Heart left ventricle (tissue), 16 donors: ENCODE measurements at regions not wholly inside any gene's neighbourhood (a gene's known extent, or its start where the extent isn't known, plus 50 kb on each side); places are given as distances from the start of the nearest gene placed in this dataset.

Source experiments
- ATAC-seq, 4 donors: fragments of 200-7000 bp; cut with Tn5 transposase; one replicate each; pipeline ENCODE4 v1.9.1; 2020 to 2022; ENCODE audit warnings: moderate library complexity in 4 of 4, mild to moderate bottlenecking in 3 of 4, moderate number of reproducible peaks in 1 of 4
- DNase-seq, 5 donors: peaks; one replicate each; pipeline ENCODE4 v3.0.0-alpha.2; 2020
- H3K27ac ChIP-seq, 12 donors: fragments of 200-600 bp; sonication (generic) in 4 of 12; one replicate each; pipeline versions ENCODE4 v1.5.0 to v1.8.0; 2016 to 2022; ENCODE audit warnings: mild to moderate bottlenecking in 2 of 12
- H3K27me3 ChIP-seq, 9 donors: fragments of 200-600 bp; sonication (generic) in 2 of 9; one replicate each; pipeline versions ENCODE4 v1.5.1 to v1.8.0; 2016 to 2022; ENCODE audit warnings: mild to moderate bottlenecking in 3 of 9
- H3K36me3 ChIP-seq, 9 donors: fragments of 200-600 bp; sonication (generic) in 2 of 9; one replicate each; pipeline versions ENCODE4 v1.5.0 to v1.8.0; 2018 to 2022; ENCODE audit warnings: mild to moderate bottlenecking in 2 of 9
- H3K4me1 ChIP-seq, 12 donors: fragments of 200-600 bp; sonication (generic) in 4 of 12; one replicate each; pipeline versions ENCODE4 v1.5.0 to v1.8.0; 2016 to 2022; ENCODE audit warnings: mild to moderate bottlenecking in 3 of 12
- H3K4me3 ChIP-seq, 12 donors: fragments of 200-600 bp; sonication (generic) in 4 of 12; one replicate each; pipeline versions ENCODE4 v1.5.0 to v1.8.0; 2017 to 2022; ENCODE audit warnings: mild to moderate bottlenecking in 9 of 12, moderate library complexity in 4 of 12
- H3K9me3 ChIP-seq, 12 donors: fragments of 200-600 bp; sonication (generic) in 4 of 12; one replicate each; pipeline versions ENCODE4 v1.5.0 to v1.8.0; 2016 to 2022; ENCODE audit warnings: mild to moderate bottlenecking in 1 of 12
- POLR2A ChIP-seq, 2 donors: fragments of 450-650 bp; IDR thresholded peaks; one replicate each; pipeline ENCODE4 v1.6.1; 2017; ENCODE audit warnings: antibody characterized with exemption in 2 of 2, mild to moderate bottlenecking in 2 of 2, moderate library complexity in 2 of 2
- WGBS, 4 donors: extraction: QIAGEN DNeasy Blood & Tissue Kit in 2 of 4; methylation state at CpG; one replicate each; pipeline versions ENCODE4 v1.1.5 to v1.1.7; 2013 to 2018; 5-methylcytosine and 5-hydroxymethylcytosine counted together
- intact Hi-C, 10 donors: fragments of 100-400 bp; cut with DNase I; formaldehyde crosslinking; loops; one replicate each; pipeline versions ENCODE4 v1.11.1 to v1.14.2; 2022
- TF ChIP-seq, protein P1 (sequence below), 12 donors: fragments of 200-600 bp; sonication (generic) in 4 of 12; IDR thresholded peaks; one replicate each; pipeline versions ENCODE4 v1.5.0 to v1.8.0; 2018 to 2022; ENCODE audit warnings: antibody characterized with exemption in 12 of 12, mild to moderate bottlenecking in 5 of 12
- donor health status: ischemic (EF 13 %, LVEDD 7.1; RV severe dilation, severe dysfunction).
- donor health status: healthy with polysubstance abuse.
- donor health status: DM: no; HTN: yes; CAD: no.
- donor health status: DM: no; HTN: no; CAD: no.
- donor health status: ischemic (EF 25% LVEDD 6.9; RV normal size, moderate dysfunction).
- donor health status: ischemic (EF 25% LVEDD 5.7; RV mildly dilated, moderate dysfunction).
- donor health status: healthy.
- donor health status: DM: yes; HTN: yes; CAD: no.
- donor health status: ischemic (EF 35%, LVEDD 5.7; RV mildly dilated, moderate dysfunction).
- donor health status: nonischemic (EF 11% LVEDD 7.7; RV severe dilation, severe dysfunction).
- donor health status: DM: yes; HTN: yes; CAD: no.
- donor health status: PGD.
- donor health status: ischemic (EF 29% LVEDD 5.4; RV normal size, mild dysfunction).
- donor health status: nonischemic (EF 23%, LVEDD 6.1; RV moderate dilation, normal function).

GRCh38 chr1:203937678-203938330 lies 76.4 kb downstream of the SNRPE start:
- Histone ChIP-seq H3K27me3 (peaks cover 0 to 3% (median 0%) of the 10 kb centered on the region in 9 donors), H3K9me3 (no peaks in the 10 kb centered on the region), H3K27ac (no peak overlapping the region), H3K36me3 (no peaks in the 10 kb centered on the region), H3K4me1 (peaks cover 0 to 6% (median 0%) of the 10 kb centered on the region in 12 donors), H3K4me3 (no peak overlapping the region)
- intact Hi-C loops: no loop called here
- ATAC-seq: no peak
- no peak for DNase-seq
- WGBS, 4 donors: 48 to 55% (median 50%) methylated on average over 5 of the region's 5 CpGs
- TF ChIP-seq POLR2A (IDR thresholded peaks at IDR 0.05): no peak
- TF ChIP-seq, protein P1, sequence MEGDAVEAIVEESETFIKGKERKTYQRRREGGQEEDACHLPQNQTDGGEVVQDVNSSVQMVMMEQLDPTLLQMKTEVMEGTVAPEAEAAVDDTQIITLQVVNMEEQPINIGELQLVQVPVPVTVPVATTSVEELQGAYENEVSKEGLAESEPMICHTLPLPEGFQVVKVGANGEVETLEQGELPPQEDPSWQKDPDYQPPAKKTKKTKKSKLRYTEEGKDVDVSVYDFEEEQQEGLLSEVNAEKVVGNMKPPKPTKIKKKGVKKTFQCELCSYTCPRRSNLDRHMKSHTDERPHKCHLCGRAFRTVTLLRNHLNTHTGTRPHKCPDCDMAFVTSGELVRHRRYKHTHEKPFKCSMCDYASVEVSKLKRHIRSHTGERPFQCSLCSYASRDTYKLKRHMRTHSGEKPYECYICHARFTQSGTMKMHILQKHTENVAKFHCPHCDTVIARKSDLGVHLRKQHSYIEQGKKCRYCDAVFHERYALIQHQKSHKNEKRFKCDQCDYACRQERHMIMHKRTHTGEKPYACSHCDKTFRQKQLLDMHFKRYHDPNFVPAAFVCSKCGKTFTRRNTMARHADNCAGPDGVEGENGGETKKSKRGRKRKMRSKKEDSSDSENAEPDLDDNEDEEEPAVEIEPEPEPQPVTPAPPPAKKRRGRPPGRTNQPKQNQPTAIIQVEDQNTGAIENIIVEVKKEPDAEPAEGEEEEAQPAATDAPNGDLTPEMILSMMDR (IDR thresholded peaks at IDR 0.05): no peak

GRCh38 chr1:203944651-203945404 lies 83.4 kb downstream of the SNRPE start:
- no peak for TF ChIP-seq POLR2A (IDR thresholded peaks at IDR 0.05)
- TF ChIP-seq, protein P1 (IDR thresholded peaks at IDR 0.05): no peak
- H3K9me3 ChIP-seq: no peaks in the 10 kb centered on the region
- no peaks in the 10 kb centered on the region for H3K4me1 ChIP-seq
- no peak overlapping the region for H3K4me3 ChIP-seq
- ATAC-seq (no peak), DNase-seq (no peak)
- H3K36me3 ChIP-seq: no peaks in the 10 kb centered on the region
- H3K27me3 ChIP-seq: peaks cover 0 to 3% (median 0%) of the 10 kb centered on the region in 9 donors
- WGBS, 4 donors: 67 to 77% (median 69%) methylated on average over 4 of the region's 4 CpGs
- intact Hi-C loops: no loop called here
- no peak overlapping the region for H3K27ac ChIP-seq

DNA sequence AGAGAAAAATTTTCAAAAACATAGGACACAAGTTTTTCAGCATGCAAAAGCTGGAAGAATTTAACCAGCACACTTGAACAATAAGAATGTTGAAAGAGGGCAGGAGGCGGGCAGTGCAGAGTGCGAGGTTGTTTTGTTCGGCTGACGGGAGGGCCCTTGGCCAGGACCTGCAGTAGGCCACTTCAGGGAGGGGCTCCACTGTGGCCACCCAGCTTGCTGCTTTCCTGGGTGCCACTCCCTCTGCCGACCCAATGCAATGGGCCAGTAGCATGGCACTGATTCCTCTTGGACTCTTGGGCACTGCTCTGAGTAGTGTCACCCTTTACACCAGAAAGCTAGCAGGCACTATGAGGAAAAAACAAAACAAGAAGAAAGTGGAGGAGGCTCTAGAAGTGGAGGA lies 92.9 kb downstream of the SNRPE start:
- Histone ChIP-seq H3K4me1 (no peaks in the 10 kb centered on the region), H3K27ac (no peak overlapping the region), H3K27me3 (no peaks in the 10 kb centered on the region), H3K9me3 (peaks cover 0 to 29% (median 5%) of the 10 kb centered on the region in 12 donors), H3K36me3 (no peaks in the 10 kb centered on the region), H3K4me3 (no peak overlapping the region)
- intact Hi-C loops: no loop called here
- ATAC-seq: no peak
- 92 to 95% (median 94%) methylated on average over 5 of the region's 5 CpGs for WGBS, 4 donors
- TF ChIP-seq POLR2A (IDR thresholded peaks at IDR 0.05): no peak
- TF ChIP-seq, protein P1 (IDR thresholded peaks at IDR 0.05): no peak
- no peak for DNase-seq

DNA sequence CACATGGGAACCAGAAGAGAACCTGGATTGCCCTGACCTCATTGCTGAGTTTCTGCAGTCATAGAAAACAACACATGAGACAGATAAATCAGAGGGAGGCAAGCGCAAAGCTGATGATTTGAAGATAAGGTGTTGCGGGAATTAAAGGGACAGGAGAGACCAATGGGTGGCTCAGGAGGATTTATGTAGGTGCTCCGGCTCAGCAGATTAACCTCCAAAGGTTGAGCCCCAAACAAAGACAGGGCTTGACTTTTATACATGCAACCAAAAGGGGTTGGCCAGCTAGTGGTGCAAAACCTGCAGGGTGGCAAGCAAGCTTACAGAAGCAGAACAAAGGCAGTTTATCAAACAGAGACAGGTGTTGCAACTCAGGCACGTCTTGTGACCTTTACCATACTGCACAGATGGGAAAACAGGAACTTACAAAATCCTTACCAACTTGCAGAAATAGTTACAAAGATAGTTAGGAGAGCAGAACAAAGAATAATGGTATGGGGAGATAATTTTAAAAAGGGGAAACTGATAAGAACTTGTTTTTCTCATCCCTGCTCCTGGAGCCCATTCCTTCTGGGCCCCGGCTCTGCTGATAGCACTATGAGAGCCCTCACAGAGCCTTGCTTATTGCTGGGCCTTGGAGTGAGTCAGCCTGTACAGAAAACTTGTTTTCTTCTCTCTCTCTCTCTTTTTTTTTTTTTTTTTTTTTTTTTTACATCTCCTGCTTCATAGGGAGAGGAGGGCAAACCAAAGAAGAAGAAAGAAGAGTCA lies 93.6 kb downstream of the SNRPE start:
- Histone ChIP-seq H3K36me3 (no peaks in the 10 kb centered on the region), H3K27me3 (no peaks in the 10 kb centered on the region), H3K4me1 (no peaks in the 10 kb centered on the region), H3K9me3 (peaks cover 0 to 29% (median 5%) of the 10 kb centered on the region in 12 donors), H3K4me3 (no peak overlapping the region), H3K27ac (no peak overlapping the region)
- 82 to 86% (median 86%) methylated on average over 5 of the region's 5 CpGs for WGBS, 4 donors
- DNase-seq (no peak), ATAC-seq (no peak)
- intact Hi-C loops: no loop called here
- TF ChIP-seq, protein P1 (IDR thresholded peaks at IDR 0.05): no peak
- no peak for TF ChIP-seq POLR2A (IDR thresholded peaks at IDR 0.05)
